CD14-positive monocyte (primary cell): ENCODE measurements at regions not wholly inside any gene's neighbourhood (a gene's known extent, or its start where the extent isn't known, plus 50 kb on each side); places are given as distances from the start of the nearest gene placed in this dataset.
A peak's percentile ranks its signal among the peaks of the same experiment; 100 is the strongest.

Experiments
- DNase-seq, 3 donors: peaks; one replicate each; pipeline ENCODE4 v3.0.0-alpha.2; 2011 to 2022
- H2AFZ ChIP-seq: 2 replicates; pipeline ENCODE4 v1.6.0; 2012; ENCODE audit warnings: mild to moderate bottlenecking, low read depth, low read length, inconsistent platforms; ENCODE audit not compliant: insufficient read depth, poor library complexity, severe bottlenecking
- H3K27ac ChIP-seq, 2 donors: 1 replicate in 1 of 2; 2 replicates in 1 of 2; pipeline ENCODE4 v1.5.1; 2012 to 2013; ENCODE audit warnings: low read length in 2 of 2, control low read depth in 1 of 2, inconsistent platforms in 1 of 2, low read depth in 1 of 2, mild to moderate bottlenecking in 1 of 2
- H3K27me3 ChIP-seq, 2 donors: one replicate each; pipeline versions ENCODE4 v1.6.0 to v1.6.1; 2011 to 2013; ENCODE audit warnings: low read length in 2 of 2; ENCODE audit not compliant: control insufficient read depth in 2 of 2, insufficient read depth in 2 of 2
- H3K36me3 ChIP-seq, 2 donors: replicated peaks in 1 of 2; 1 replicate in 1 of 2; 2 replicates in 1 of 2; pipeline versions ENCODE4 v1.5.1 to v1.6.1; 2012 to 2013; ENCODE audit warnings: low read length in 2 of 2, control low read depth in 1 of 2, inconsistent platforms in 1 of 2, mild to moderate bottlenecking in 1 of 2; ENCODE audit not compliant: insufficient read depth in 2 of 2, control insufficient read depth in 1 of 2
- H3K4me1 ChIP-seq, 2 donors: 1 replicate in 1 of 2; 2 replicates in 1 of 2; pipeline versions ENCODE4 v1.5.1 to v1.6.1; 2012 to 2013; ENCODE audit warnings: low read length in 2 of 2, control low read depth in 1 of 2, inconsistent platforms in 1 of 2, mild to moderate bottlenecking in 1 of 2, moderate library complexity in 1 of 2; ENCODE audit not compliant: insufficient read depth in 2 of 2, control insufficient read depth in 1 of 2
- H3K4me2 ChIP-seq: replicated peaks from 2 replicates; pipeline ENCODE3; 2012; ENCODE audit warnings: low read length, moderate library complexity, mild to moderate bottlenecking; ENCODE audit not compliant: poor library complexity, severe bottlenecking; ENCODE audit errors: extremely low read depth
- H3K4me3 ChIP-seq, 3 experiments: fragments of 200-600 bp in 1 of 3; sonication (generic) in 1 of 3; replicated peaks in 1 of 3; 1 replicate in 2 of 3; 2 replicates in 1 of 3; pipeline ENCODE4 v1.5.1; 2011 to 2013; ENCODE audit warnings: low read length in 3 of 3, mild to moderate bottlenecking in 3 of 3, control low read depth in 2 of 3, low read depth in 2 of 3, inconsistent platforms in 1 of 3, moderate library complexity in 1 of 3
- H3K79me2 ChIP-seq: 2 replicates; pipeline ENCODE4 v1.6.0; 2012; ENCODE audit warnings: mild to moderate bottlenecking, control low read depth, inconsistent platforms, low read length, moderate library complexity; ENCODE audit not compliant: insufficient read depth
- H3K9ac ChIP-seq: 2 replicates; pipeline ENCODE4 v1.6.0; 2017; ENCODE audit warnings: low read length, mild to moderate bottlenecking; ENCODE audit not compliant: insufficient read depth, poor library complexity, severe bottlenecking
- H3K9me3 ChIP-seq, 2 donors: replicated peaks in 1 of 2; 1 replicate in 1 of 2; 2 replicates in 1 of 2; pipeline versions ENCODE4 v1.5.1 to v1.6.1; 2012 to 2013; ENCODE audit warnings: low read length in 2 of 2, control low read depth in 1 of 2; ENCODE audit not compliant: control insufficient read depth in 1 of 2, insufficient read depth in 1 of 2
- H4K20me1 ChIP-seq: 2 replicates; pipeline ENCODE4 v1.6.0; 2012; ENCODE audit warnings: mild to moderate bottlenecking, low read length, control low read depth, moderate library complexity; ENCODE audit not compliant: insufficient read depth
- H3K27ac Mint-ChIP-seq, 7 donors: one replicate each; pipeline ENCODE4 v1.8.0; 2020; ENCODE audit warnings: mild to moderate bottlenecking in 7 of 7, mixed read lengths in 7 of 7, moderate library complexity in 6 of 7, inconsistent platforms in 2 of 7
- H3K27me3 Mint-ChIP-seq, 3 donors: one replicate each; pipeline ENCODE4 v1.8.0; 2021 to 2022; ENCODE audit warnings: low read depth in 3 of 3, mild to moderate bottlenecking in 3 of 3, mixed read lengths in 3 of 3, moderate library complexity in 3 of 3, inconsistent platforms in 1 of 3
- H3K36me3 Mint-ChIP-seq, 2 donors: one replicate each; pipeline ENCODE4 v1.8.0; 2020; ENCODE audit warnings: mixed read lengths in 2 of 2, inconsistent platforms in 1 of 2, mild to moderate bottlenecking in 1 of 2
- H3K4me1 Mint-ChIP-seq: one replicate; pipeline ENCODE4 v1.8.0; 2020; ENCODE audit warnings: mild to moderate bottlenecking, mixed read lengths
- H3K4me3 Mint-ChIP-seq, 2 donors: one replicate each; pipeline ENCODE4 v1.8.0; 2020; ENCODE audit warnings: mild to moderate bottlenecking in 2 of 2, mixed read lengths in 2 of 2, moderate library complexity in 1 of 2
- H3K9me3 Mint-ChIP-seq, 7 donors: one replicate each; pipeline ENCODE4 v1.8.0; 2020 to 2022; ENCODE audit warnings: mixed read lengths in 7 of 7, mild to moderate bottlenecking in 6 of 7, moderate library complexity in 6 of 7, inconsistent platforms in 2 of 7
- CTCF ChIP-seq: fragments of 200-600 bp; IDR thresholded peaks from one replicate; pipeline ENCODE4 v1.8.0; 2022; ENCODE audit warnings: antibody characterized with exemption, mild to moderate bottlenecking
- WGBS: methylation state at CpG from one replicate; pipeline ENCODE4 v1.1.5; 2013; ENCODE audit warnings: missing lambda C conversion rate; ENCODE audit not compliant: insufficient coverage; 5-methylcytosine and 5-hydroxymethylcytosine counted together
- intact Hi-C, 2 donors: fragments of 100-400 bp; cut with micrococcal nuclease; formaldehyde crosslinking; loops; one replicate each; pipeline versions ENCODE4 v1.15.0 to v1.15.1; 2023

GRCh38 chr12:90124914-90125313 lies 416.3 kb upstream of the ATP2B1 start:
- Mint-ChIP-seq H3K9me3 (peaks cover 10 to 21% (median 18%) of the 10 kb centered on the region in 7 donors), H3K36me3 (no peaks in the 10 kb centered on the region), H3K4me3 (no peak overlapping the region), H3K27ac (no peak overlapping the region), H3K27me3 (peaks cover 0 to 3% (median 3%) of the 10 kb centered on the region in 3 donors), H3K4me1 (peaks cover 4% of the 10 kb centered on the region)
- H3K27me3 ChIP-seq, result no peaks in the 10 kb centered on the region
- peaks cover 13 to 17% of the 10 kb centered on the region in 2 donors for H3K9me3 ChIP-seq
- 95% methylated on average over 5 of the region's 7 CpGs for WGBS
- no peaks in the 10 kb centered on the region for H3K79me2 ChIP-seq
- intact Hi-C loops, result no loop called here
- H3K4me1 ChIP-seq, result no peaks in the 10 kb centered on the region
- H3K9ac ChIP-seq, result no peak overlapping the region
- no peak overlapping the region for H3K27ac ChIP-seq
- no peak overlapping the region for H2AFZ ChIP-seq
- H3K4me3 ChIP-seq, result no peak overlapping the region
- no peak for DNase-seq
- no peak overlapping the region for H3K4me2 ChIP-seq
- no peaks in the 10 kb centered on the region for H3K36me3 ChIP-seq
- no peak for TF ChIP-seq CTCF
- no peaks in the 10 kb centered on the region for H4K20me1 ChIP-seq

DNA sequence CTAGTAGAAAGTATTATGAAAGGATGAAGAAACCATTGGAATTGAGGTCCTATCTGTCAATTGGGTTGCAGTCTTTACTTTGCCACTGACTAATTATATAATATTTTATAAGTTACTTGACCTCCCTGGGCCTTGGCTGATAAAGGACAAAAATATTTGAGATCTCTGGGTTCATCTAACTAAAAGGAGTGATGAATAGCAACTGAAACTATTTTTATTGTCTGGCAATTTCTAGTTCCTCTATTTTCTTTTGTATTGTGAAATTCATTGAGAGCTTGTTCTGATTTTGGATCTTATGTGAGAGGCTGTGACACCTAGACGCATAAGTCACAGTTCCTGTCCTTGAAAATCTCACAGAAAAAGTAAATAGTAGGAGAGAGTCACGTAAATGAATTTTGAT lies 415.7 kb upstream of the ATP2B1 start:
- intact Hi-C loops, result no loop called here
- Mint-ChIP-seq H3K36me3 (no peaks in the 10 kb centered on the region), H3K4me3 (no peak overlapping the region), H3K4me1 (peaks cover 4% of the 10 kb centered on the region), H3K27me3 (peaks cover 0 to 4% (median 3%) of the 10 kb centered on the region in 3 donors), H3K9me3 (peaks cover 13 to 27% (median 22%) of the 10 kb centered on the region in 7 donors), H3K27ac (no peak overlapping the region)
- H3K4me1 ChIP-seq, result no peaks in the 10 kb centered on the region
- H3K9me3 ChIP-seq, result peaks cover 17 to 20% of the 10 kb centered on the region in 2 donors
- DNase-seq, result peak; percentile 6 to 28 (median 22)
- H3K36me3 ChIP-seq, result no peaks in the 10 kb centered on the region
- H2AFZ ChIP-seq, result no peak overlapping the region
- H3K9ac ChIP-seq, result no peak overlapping the region
- no peaks in the 10 kb centered on the region for H3K27me3 ChIP-seq
- no peak overlapping the region for H3K4me2 ChIP-seq
- H3K4me3 ChIP-seq, result no peak overlapping the region
- 60% methylated on average over 2 of the region's 2 CpGs for WGBS
- TF ChIP-seq CTCF, result no peak
- H4K20me1 ChIP-seq, result no peaks in the 10 kb centered on the region
- no peak overlapping the region for H3K27ac ChIP-seq
- H3K79me2 ChIP-seq, result no peaks in the 10 kb centered on the region
